ENCODE measurements at regions not wholly inside any gene's neighbourhood (a gene's known extent, or its start where the extent isn't known, plus 50 kb on each side); places are given as distances from the start of the nearest gene placed in this dataset.

GRCh38 chr9:81819859-81820546 is 108.2 kb upstream of the SPATA31D4 start:
- ChIA-PET POLR2A (no interaction called here), CTCF (no interaction called here)
- no peak for TF ChIP-seq CTCF (IDR thresholded peaks at IDR 0.05; ENCODE audit: control extremely low read depth, extremely low read depth, low read depth, missing control alignments)
- no peak for DNase-seq (ENCODE audit: extremely low spot score)

GRCh38 chr9:81822301-81822865 is 105.8 kb upstream of the SPATA31D4 start:
- ChIA-PET CTCF (no interaction called here), POLR2A (no interaction called here)
- no peak for DNase-seq (ENCODE audit: extremely low spot score)
- TF ChIP-seq CTCF (IDR thresholded peaks at IDR 0.05; ENCODE audit: control extremely low read depth, extremely low read depth, low read depth, missing control alignments): no peak

- CTCF ChIA-PET: no interaction called here
- POLR2A ChIA-PET: no interaction called here
- TF ChIP-seq CTCF (IDR thresholded peaks at IDR 0.05; ENCODE audit: control extremely low read depth, extremely low read depth, low read depth, missing control alignments): no peak
- DNase-seq (ENCODE audit: extremely low spot score): no peak
Measured at GRCh38 chr9:81822967-81823366, 105.3 kb upstream of the SPATA31D4 start.

- DNase-seq (ENCODE audit: extremely low spot score): no peak
- TF ChIP-seq CTCF (IDR thresholded peaks at IDR 0.05; ENCODE audit: control extremely low read depth, extremely low read depth, low read depth, missing control alignments): no peak
- POLR2A ChIA-PET: no interaction called here
- CTCF ChIA-PET: no interaction called here
Measured at GRCh38 chr9:81823672-81824554, 104.3 kb upstream of the SPATA31D4 start.

- ChIA-PET POLR2A (no interaction called here), CTCF (interaction anchor here (1.3 to 1.4 kb wide), 2 partner anchors 11 to 23 kb away, joined by 3 read pairs; no protein-coding TSS in a partner anchor)
- no peak for TF ChIP-seq CTCF (IDR thresholded peaks at IDR 0.05; ENCODE audit: control extremely low read depth, extremely low read depth, low read depth, missing control alignments)
- DNase-seq (ENCODE audit: extremely low spot score): no peak
Measured at GRCh38 chr9:81824802-81825730, 103.2 kb upstream of the SPATA31D4 start.

Measured in GM10248 (cell line).